Upper lobe of right lung (tissue), 1 donor: ENCODE measurements at regions not wholly inside any gene's neighbourhood (a gene's known extent, or its start where the extent isn't known, plus 50 kb on each side); places are given as distances from the start of the nearest gene placed in this dataset.

Experiments
- ATAC-seq: fragments of 200-7000 bp; cut with Tn5 transposase; one replicate; pipeline ENCODE4 v1.9.1; 2020; ENCODE audit warnings: mild to moderate bottlenecking, moderate library complexity
- DNase-seq: peaks from one replicate; pipeline ENCODE4 v3.0.0-alpha.2; 2020
- H3K27ac ChIP-seq: fragments of 200-600 bp; one replicate; pipeline ENCODE4 v1.8.0; 2022
- H3K27me3 ChIP-seq: fragments of 200-600 bp; one replicate; pipeline ENCODE4 v1.8.0; 2022; ENCODE audit warnings: mild to moderate bottlenecking
- H3K36me3 ChIP-seq: fragments of 200-600 bp; one replicate; pipeline ENCODE4 v1.8.0; 2022
- H3K4me1 ChIP-seq: fragments of 200-600 bp; one replicate; pipeline ENCODE4 v1.8.0; 2022
- H3K4me3 ChIP-seq: fragments of 200-600 bp; one replicate; pipeline ENCODE4 v1.8.0; 2022; ENCODE audit warnings: mild to moderate bottlenecking
- H3K9me3 ChIP-seq: fragments of 200-600 bp; one replicate; pipeline ENCODE4 v1.8.0; 2022
- intact Hi-C: fragments of 100-400 bp; cut with DNase I; formaldehyde crosslinking; loops from one replicate; pipeline ENCODE4 v1.11.0; 2022
- TF ChIP-seq, protein P1 (sequence below): fragments of 200-600 bp; IDR thresholded peaks from one replicate; pipeline ENCODE4 v1.8.0; 2022; ENCODE audit warnings: antibody characterized with exemption
- donor health status: DM: no; HTN: yes; CAD: no; lungs with severe emphysema.

DNA sequence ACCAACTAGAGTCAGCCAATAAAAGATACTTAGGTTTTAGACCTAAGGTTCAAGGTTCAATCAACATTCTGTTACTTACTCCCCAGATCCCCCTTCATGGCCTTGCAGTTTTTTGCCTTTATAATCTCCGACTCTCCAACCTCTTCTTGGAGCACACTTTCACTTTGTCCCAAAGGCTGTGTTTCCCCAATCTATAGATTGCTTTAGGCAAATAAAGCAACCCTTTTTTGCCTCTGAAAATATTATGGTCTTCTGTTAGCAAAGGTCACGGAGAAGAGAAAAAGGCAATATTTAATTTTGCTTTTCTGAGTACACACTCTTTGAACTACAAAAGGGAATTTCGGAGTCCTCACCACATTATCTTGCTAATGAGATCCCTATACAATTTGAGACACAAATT lies 268.1 kb downstream of the PLOD2 start:
- H3K27me3 ChIP-seq: no peaks in the 10 kb centered on the region
- ATAC-seq: no peak
- intact Hi-C loops: no loop called here

DNA sequence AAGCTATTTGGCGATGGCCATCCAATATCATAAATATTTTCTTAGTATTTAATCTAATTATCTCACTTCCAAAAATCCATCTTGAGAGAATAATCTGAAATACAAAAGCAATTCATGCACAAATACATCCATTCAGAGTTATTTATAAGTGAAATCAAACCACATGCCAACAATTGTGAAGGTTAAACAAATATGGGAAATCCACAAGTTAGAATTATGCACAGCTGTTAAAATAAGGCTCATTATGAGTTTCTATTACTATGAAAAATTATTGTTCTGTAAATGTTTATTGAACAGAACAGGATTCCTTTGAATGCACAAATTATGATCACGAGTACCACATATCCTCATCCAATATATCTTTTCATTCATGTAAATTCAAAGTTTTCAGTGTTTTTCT lies 267.7 kb downstream of the PLOD2 start:
- no peaks in the 10 kb centered on the region for H3K4me1 ChIP-seq
- H3K4me3 ChIP-seq: no peak overlapping the region
- TF ChIP-seq, protein P1, sequence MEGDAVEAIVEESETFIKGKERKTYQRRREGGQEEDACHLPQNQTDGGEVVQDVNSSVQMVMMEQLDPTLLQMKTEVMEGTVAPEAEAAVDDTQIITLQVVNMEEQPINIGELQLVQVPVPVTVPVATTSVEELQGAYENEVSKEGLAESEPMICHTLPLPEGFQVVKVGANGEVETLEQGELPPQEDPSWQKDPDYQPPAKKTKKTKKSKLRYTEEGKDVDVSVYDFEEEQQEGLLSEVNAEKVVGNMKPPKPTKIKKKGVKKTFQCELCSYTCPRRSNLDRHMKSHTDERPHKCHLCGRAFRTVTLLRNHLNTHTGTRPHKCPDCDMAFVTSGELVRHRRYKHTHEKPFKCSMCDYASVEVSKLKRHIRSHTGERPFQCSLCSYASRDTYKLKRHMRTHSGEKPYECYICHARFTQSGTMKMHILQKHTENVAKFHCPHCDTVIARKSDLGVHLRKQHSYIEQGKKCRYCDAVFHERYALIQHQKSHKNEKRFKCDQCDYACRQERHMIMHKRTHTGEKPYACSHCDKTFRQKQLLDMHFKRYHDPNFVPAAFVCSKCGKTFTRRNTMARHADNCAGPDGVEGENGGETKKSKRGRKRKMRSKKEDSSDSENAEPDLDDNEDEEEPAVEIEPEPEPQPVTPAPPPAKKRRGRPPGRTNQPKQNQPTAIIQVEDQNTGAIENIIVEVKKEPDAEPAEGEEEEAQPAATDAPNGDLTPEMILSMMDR: no peak
- H3K27me3 ChIP-seq: no peaks in the 10 kb centered on the region
- intact Hi-C loops: no loop called here
- no peak overlapping the region for H3K27ac ChIP-seq
- no peaks in the 10 kb centered on the region for H3K9me3 ChIP-seq
- H3K36me3 ChIP-seq: no peaks in the 10 kb centered on the region
- DNase-seq (no peak), ATAC-seq (no peak)

More for the DNA sequence above, 268.1 kb downstream of the PLOD2 start:
- Histone ChIP-seq H3K36me3 (no peaks in the 10 kb centered on the region), H3K4me1 (no peaks in the 10 kb centered on the region), H3K27ac (no peak overlapping the region), H3K4me3 (no peak overlapping the region), H3K9me3 (no peaks in the 10 kb centered on the region)
- TF ChIP-seq, protein P1: no peak
- no peak for DNase-seq

DNA sequence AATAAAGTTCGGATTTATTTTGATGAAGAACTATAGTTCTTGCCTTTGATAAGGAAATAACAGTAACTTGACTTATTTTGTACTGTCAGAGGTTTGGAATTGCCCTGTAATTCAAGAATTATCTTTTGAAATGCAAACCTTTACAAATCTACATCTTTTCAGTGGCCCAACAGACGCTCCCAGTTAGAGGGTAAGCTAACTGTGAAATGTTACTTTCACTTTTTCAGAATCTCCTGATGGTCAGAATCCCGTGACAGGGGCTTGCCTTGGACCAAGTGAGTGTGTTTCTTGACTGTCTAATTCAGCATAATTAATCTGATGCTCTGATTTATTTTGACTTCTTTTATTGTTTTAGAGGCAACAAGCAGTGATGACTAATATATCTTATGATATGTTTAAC lies 262.5 kb downstream of the PLOD2 start:
- Histone ChIP-seq H3K9me3 (no peaks in the 10 kb centered on the region), H3K4me3 (no peak overlapping the region), H3K27ac (no peak overlapping the region), H3K4me1 (no peaks in the 10 kb centered on the region), H3K36me3 (no peaks in the 10 kb centered on the region), H3K27me3 (no peaks in the 10 kb centered on the region)
- ATAC-seq: no peak
- DNase-seq: no peak
- intact Hi-C loops: no loop called here
- TF ChIP-seq, protein P1: no peak

DNA sequence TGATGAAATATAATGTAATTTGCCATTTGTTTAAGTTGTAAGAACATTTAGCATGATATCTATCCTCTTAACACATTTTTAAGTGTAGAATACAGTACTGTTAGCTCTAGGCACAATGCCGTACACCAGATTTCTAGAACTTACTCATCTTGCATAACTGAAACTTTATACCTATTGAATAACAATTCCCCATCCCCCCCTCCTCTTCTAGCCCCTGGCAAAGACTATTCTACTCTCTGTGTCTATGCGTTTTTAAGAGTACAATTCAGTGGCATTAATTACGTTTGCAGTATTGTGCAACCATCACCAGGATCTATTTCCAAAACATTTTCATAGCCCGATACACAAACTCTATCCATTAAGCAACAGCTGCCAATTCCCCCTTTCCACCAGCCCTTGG lies 261.7 kb downstream of the PLOD2 start:
- intact Hi-C loops: no loop called here
- Histone ChIP-seq H3K9me3 (no peaks in the 10 kb centered on the region), H3K36me3 (no peaks in the 10 kb centered on the region), H3K27me3 (no peaks in the 10 kb centered on the region), H3K4me1 (no peaks in the 10 kb centered on the region), H3K4me3 (no peak overlapping the region), H3K27ac (no peak overlapping the region)
- no peak for ATAC-seq
- TF ChIP-seq, protein P1: no peak
- no peak for DNase-seq

DNA sequence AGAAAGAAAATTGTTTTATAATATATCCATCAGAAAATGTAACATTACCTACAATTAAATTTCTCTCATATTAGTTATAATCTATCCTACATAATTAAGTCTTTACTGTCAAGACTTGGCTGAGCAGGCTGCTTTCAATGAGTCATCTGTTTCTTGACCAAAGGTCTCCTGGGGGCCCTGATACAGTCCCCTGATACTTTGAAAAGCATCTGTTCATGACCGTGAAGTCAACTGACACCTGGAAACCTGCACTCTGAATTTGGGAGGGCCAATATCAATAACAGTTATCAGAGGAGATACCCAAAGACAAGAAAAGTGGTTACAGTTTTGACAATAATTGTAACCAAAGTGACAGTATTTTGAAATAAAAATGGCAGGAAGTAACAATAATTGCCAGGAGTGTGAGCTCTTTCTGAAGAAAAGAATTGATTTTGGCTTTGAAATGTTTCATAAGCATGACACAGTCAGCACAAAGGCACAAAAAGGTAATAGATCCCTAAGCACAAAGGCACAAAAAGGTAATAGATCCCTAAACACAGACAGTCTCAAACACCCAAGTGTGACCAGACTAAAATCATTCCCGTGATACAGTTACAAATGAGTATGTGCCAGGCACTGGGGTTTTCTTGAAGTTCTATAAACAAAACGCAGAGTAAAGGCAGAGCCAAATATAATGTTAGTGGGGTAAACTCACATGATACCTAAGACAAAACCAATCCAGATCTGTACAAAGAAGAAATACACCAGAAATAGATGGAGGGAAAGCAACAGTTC lies 260.7 kb downstream of the PLOD2 start:
- no peaks in the 10 kb centered on the region for H3K27me3 ChIP-seq
- H3K36me3 ChIP-seq: no peaks in the 10 kb centered on the region
- TF ChIP-seq, protein P1: no peak
- intact Hi-C loops: no loop called here
- H3K27ac ChIP-seq: no peak overlapping the region
- no peak overlapping the region for H3K4me3 ChIP-seq
- ATAC-seq (no peak), DNase-seq (no peak)
- H3K4me1 ChIP-seq: no peaks in the 10 kb centered on the region
- no peaks in the 10 kb centered on the region for H3K9me3 ChIP-seq

DNA sequence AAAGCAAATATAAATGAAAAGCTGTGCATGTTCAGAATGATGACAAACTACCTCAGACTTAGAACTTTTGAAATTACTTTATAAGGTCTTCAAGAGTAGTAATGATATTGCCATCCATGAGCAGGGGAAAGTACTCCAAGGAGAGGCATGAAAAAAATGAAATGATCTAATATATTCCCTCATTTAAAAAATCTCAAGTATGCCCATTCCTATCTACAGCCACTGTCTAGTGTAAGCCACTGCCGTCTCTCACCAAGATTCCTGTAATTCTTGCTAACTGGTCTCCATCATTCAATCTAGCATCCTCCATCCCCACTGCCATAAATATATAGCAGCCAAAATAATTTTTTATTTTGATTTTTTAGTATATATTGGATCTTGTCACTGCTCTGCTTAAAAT lies 258.8 kb downstream of the PLOD2 start:
- Histone ChIP-seq H3K36me3 (no peaks in the 10 kb centered on the region), H3K4me3 (no peak overlapping the region), H3K27me3 (no peaks in the 10 kb centered on the region), H3K27ac (no peak overlapping the region), H3K4me1 (no peaks in the 10 kb centered on the region), H3K9me3 (no peaks in the 10 kb centered on the region)
- ATAC-seq (no peak), DNase-seq (no peak)
- TF ChIP-seq, protein P1: no peak
- intact Hi-C loops: no loop called here
